A549 (cell line): ENCODE measurements at regions not wholly inside any gene's neighbourhood (a gene's known extent, or its start where the extent isn't known, plus 50 kb on each side); places are given as distances from the start of the nearest gene placed in this dataset.

Experiments used
- BHLHE40 ChIP-seq: IDR thresholded peaks from 2 replicates; pipeline ENCODE4 v1.6.1; 2012; ENCODE audit warnings: low read depth, low read length, inconsistent platforms
- EP300 ChIP-seq, 2 experiments: fragments of >200 bp; sonication (Bioruptor Twin); formaldehyde crosslinking; IDR thresholded peaks; 2 replicates in 1 of 2; 3 replicates in 1 of 2; pipeline ENCODE4 v1.6.1; 2016 to 2017
- KDM1A ChIP-seq: fragments of 200-600 bp; sonication (generic); IDR thresholded peaks from 2 replicates; pipeline ENCODE4 v1.6.1; 2016; ENCODE audit warnings: low read depth, mild to moderate bottlenecking
- NR3C1 ChIP-seq: fragments of >200 bp; sonication (Bioruptor Twin); formaldehyde crosslinking; IDR thresholded peaks from 3 replicates; pipeline ENCODE4 v1.6.1; 2017
- POLR2A ChIP-seq: IDR thresholded peaks from 2 replicates; pipeline ENCODE4 v1.6.1; 2012; ENCODE audit warnings: mild to moderate bottlenecking, low read length
- RAD21 ChIP-seq, 2 experiments: fragments of >200 bp in 1 of 2; sonication (Bioruptor Twin) in 1 of 2; formaldehyde crosslinking in 1 of 2; IDR thresholded peaks in 1 of 2; conservative IDR thresholded peaks in 1 of 2; 2 replicates in 1 of 2; 3 replicates in 1 of 2; pipeline ENCODE4 v1.6.1; 2012 to 2018; ENCODE audit warnings: inconsistent platforms in 1 of 2
- RFX5 ChIP-seq: fragments of 450-650 bp; IDR thresholded peaks from 2 replicates; pipeline ENCODE4 v1.7.1; 2014; ENCODE audit warnings: antibody characterized with exemption, mild to moderate bottlenecking, moderate library complexity
- ZC3H11A ChIP-seq: fragments of 450-650 bp; IDR thresholded peaks from 2 replicates; pipeline ENCODE4 v1.6.1; 2014; ENCODE audit warnings: antibody characterized with exemption, mild to moderate bottlenecking
- ZFP36 ChIP-seq: fragments of 450-650 bp; IDR thresholded peaks from 2 replicates; pipeline ENCODE4 v1.6.1; 2014; ENCODE audit warnings: borderline replicate concordance; ENCODE audit not compliant: partially characterized antibody
- ZSCAN20 ChIP-seq: fragments of 250-450 bp; sonication (Bioruptor Pico); IDR thresholded peaks from 2 replicates; pipeline ENCODE4 v1.8.0; 2022; ENCODE audit warnings: mild to moderate bottlenecking, moderate library complexity
- TF ChIP-seq, protein P1 (sequence below): fragments of 450-650 bp; IDR thresholded peaks from 2 replicates; pipeline ENCODE4 v1.6.1; 2014; ENCODE audit warnings: antibody characterized with exemption
- TF ChIP-seq, protein P2 (sequence below): fragments of >200 bp; sonication (Bioruptor Twin); formaldehyde crosslinking; IDR thresholded peaks from 3 replicates; pipeline ENCODE4 v1.5.1; 2016
- TF ChIP-seq, protein P3 (sequence below): fragments of 250-450 bp; sonication (Bioruptor Pico); IDR thresholded peaks from 2 replicates; pipeline ENCODE4 v1.5.0; 2021; ENCODE audit warnings: mild to moderate bottlenecking, moderate library complexity, borderline replicate concordance

DNA sequence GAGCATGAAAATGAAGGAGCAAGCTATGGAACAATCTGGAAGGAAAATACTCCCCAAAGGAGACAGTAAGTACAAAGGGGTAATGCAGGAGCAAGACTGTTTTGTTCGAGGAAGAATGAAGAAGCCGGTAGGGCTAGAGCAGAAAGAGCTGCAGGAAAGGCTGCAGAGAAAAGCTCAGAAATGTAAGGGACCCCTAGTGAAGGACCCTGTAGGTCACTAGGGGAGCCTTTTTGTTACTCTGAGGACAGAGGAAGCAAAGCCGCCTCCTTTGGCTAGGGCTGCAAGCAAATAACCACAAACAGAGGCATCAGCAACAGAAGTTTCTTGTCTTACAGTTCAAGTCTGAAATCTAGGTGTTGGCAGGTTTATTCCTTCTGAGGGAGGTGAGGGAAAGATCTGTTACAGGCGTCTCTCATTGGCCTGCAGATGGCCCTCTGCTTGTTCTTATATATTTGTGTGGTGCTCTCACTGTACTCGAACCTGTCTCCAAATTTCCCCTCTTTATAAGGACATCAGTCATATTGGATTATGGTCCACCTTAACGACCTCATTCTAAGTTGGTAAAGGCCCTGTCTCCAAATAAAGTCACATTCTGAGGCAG lies 362.3 kb downstream of the COG6 start:
- TF ChIP-seq, protein P1, sequence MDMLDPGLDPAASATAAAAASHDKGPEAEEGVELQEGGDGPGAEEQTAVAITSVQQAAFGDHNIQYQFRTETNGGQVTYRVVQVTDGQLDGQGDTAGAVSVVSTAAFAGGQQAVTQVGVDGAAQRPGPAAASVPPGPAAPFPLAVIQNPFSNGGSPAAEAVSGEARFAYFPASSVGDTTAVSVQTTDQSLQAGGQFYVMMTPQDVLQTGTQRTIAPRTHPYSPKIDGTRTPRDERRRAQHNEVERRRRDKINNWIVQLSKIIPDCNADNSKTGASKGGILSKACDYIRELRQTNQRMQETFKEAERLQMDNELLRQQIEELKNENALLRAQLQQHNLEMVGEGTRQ = no peak
- TF ChIP-seq NR3C1 (no peak), ZSCAN20 (no peak), ZFP36 (no peak), RFX5 (no peak), POLR2A (no peak), BHLHE40 (no peak), KDM1A (no peak), RAD21 (conservative IDR thresholded peaks at IDR 0.05 in 1 of 2, IDR thresholded peaks at IDR 0.05 in 1 of 2) (no peak; a peak in 1 of 5 replicates), EP300 (IDR thresholded peaks at IDR 0.05) (no peak), ZC3H11A (no peak)
- TF ChIP-seq, protein P2, sequence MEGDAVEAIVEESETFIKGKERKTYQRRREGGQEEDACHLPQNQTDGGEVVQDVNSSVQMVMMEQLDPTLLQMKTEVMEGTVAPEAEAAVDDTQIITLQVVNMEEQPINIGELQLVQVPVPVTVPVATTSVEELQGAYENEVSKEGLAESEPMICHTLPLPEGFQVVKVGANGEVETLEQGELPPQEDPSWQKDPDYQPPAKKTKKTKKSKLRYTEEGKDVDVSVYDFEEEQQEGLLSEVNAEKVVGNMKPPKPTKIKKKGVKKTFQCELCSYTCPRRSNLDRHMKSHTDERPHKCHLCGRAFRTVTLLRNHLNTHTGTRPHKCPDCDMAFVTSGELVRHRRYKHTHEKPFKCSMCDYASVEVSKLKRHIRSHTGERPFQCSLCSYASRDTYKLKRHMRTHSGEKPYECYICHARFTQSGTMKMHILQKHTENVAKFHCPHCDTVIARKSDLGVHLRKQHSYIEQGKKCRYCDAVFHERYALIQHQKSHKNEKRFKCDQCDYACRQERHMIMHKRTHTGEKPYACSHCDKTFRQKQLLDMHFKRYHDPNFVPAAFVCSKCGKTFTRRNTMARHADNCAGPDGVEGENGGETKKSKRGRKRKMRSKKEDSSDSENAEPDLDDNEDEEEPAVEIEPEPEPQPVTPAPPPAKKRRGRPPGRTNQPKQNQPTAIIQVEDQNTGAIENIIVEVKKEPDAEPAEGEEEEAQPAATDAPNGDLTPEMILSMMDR = no peak
- TF ChIP-seq, protein P3, sequence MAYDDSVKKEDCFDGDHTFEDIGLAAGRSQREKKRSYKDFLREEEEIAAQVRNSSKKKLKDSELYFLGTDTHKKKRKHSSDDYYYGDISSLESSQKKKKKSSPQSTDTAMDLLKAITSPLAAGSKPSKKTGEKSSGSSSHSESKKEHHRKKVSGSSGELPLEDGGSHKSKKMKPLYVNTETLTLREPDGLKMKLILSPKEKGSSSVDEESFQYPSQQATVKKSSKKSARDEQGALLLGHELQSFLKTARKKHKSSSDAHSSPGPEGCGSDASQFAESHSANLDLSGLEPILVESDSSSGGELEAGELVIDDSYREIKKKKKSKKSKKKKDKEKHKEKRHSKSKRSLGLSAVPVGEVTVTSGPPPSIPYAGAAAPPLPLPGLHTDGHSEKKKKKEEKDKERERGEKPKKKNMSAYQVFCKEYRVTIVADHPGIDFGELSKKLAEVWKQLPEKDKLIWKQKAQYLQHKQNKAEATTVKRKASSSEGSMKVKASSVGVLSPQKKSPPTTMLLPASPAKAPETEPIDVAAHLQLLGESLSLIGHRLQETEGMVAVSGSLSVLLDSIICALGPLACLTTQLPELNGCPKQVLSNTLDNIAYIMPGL (CRISPR knock-in tag) = no peak
